HG02938 (cell line): ENCODE measurements at regions not wholly inside any gene's neighbourhood (a gene's known extent, or its start where the extent isn't known, plus 50 kb on each side); places are given as distances from the start of the nearest gene placed in this dataset.

Source experiments
- ATAC-seq: cut with Tn5 transposase; IDR thresholded peaks from one replicate; pipeline ENCODE4 v1.9.1; 2021; ENCODE audit warnings: mild to moderate bottlenecking, moderate library complexity; ENCODE audit not compliant: unreplicated experiment

DNA sequence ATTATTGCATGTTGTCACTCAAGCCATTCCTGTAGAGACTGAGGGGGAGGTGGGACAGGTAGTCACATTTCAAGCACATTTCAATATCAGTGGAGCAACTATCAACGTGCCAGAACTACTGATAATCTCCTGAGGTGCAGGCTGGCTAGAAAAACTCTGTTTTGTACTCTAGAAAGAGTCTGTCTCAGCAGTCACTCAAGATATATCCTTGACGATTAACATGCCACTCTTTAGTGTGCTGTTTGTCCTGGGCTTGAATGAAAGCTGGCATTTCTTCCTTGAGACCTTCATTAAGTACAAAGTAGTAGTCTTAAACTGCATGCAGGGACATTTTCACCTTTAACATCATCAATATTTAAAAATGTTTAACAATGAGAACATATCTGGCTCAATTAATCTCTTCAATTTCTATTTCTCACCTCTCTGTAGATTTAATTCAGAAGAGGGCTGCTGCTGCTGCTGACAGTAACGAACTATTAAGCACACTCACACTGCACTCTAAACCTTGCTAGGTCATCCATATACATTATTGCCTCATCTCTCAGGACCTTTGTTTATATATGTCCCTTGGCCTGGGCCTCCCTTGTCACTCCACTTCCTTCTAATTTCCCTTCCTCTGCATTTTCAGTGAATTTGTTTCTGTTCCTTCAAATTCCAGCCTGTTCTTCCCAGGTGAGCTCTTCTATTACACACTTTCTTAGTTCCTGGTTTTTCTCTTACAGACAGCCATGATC is 412.0 kb downstream of the HAPSTR1 start:
- no peak for ATAC-seq

DNA sequence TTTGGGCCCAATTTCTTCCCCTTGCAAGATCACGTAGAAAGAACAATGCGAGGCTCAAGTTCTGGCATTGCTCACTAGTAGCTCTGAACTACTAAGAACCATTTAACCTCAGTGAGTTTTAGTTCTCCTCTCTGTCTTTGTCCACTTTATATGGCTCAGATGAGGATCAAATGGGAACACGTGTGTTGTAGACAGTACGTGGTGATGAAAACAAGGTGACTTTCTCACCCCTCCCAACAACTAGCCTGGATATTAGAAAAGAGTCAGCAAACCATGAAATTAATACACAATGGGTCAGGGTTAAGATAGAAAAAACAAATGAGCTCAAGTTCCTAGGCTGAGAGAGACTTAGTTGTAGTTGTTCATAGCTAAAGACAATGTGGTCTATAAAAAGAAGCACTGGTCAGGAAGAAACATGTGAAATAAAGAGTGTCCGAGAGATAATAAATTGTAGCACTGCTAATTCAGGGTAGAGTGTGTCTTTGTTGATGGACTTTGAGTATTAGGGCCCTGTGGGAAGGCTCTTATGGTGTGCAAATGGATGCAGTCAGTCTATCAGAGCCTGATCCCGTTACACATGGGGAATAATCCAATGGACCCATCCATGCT is 417.0 kb downstream of the HAPSTR1 start:
- no peak for ATAC-seq

DNA sequence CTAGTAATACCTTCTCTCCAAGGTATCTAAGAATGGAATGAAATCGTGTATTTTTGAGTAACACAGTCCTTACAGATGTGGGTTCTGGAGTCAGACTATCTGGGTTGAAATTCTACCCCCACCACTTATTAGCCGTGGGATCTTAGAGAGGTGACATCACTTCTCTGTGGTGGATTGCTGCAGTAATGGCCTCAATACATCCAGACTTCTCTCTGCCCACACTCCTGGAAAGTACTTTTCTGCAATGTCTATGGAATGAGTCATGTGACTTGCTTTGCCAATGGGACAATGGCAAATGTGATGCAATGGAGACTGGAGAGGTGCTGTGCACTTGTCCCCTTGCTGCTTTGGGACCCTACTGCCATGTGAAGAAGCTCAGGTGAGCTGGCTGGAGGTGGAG is 418.2 kb downstream of the HAPSTR1 start:
- ATAC-seq, result no peak

DNA sequence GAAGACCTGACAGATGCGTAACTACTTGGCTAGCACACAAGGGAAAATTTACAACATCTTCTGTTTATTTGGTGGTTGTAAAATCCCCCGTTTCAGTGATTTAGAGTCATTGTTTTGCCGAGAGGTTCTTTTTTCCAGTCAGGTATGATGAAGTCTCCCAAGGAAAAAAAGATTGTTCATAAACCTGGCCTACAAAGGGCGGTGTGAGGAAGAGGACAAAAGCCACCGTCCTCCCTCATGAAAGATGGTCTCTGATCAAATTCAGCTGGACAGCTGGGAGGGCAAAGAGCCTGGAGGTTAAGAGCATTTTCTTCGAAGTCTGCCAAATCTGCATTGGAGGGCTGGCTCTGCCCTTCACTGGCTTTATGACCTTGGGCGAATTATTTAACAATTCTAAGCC is 419.9 kb downstream of the HAPSTR1 start:
- ATAC-seq, result no peak

DNA sequence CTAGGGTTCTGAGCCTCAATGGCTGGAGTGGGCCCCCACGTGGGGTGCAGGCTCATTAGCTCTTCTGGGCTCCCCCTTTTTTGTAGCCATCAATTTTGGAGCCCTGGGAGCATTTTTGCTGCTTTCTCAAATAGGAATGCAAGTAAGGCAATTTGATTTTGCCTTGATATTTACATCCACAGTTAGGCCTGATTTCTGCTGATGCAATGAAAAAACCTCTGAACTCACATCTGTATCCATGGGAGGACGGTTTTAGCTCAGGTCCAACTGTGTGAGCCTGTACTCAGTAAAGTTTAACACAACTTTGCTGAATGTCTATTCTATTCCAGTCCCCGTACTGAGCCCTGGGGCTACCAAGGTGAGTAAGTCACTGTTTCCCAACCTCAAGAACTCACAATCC is 425.0 kb downstream of the HAPSTR1 start:
- ATAC-seq, result no peak

DNA sequence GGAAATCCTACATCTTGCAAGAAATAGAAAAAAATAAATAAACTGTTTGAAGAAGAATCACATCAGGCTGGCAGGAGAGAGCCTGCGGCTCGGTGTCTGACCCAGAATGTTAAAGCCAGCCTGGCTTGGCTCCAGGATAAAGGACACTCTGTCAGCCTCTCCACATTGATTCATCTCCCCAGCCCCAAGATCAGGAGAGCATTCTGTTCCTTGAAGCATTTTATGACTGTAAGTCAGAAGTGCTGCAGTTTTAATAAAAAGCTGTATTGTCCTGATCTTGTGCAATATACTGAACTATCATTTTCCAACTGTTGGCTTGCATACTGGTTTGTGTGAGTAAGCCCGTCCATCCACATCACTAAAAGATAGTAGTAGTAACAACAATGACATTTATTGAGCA is 426.6 kb downstream of the HAPSTR1 start:
- no peak for ATAC-seq

DNA sequence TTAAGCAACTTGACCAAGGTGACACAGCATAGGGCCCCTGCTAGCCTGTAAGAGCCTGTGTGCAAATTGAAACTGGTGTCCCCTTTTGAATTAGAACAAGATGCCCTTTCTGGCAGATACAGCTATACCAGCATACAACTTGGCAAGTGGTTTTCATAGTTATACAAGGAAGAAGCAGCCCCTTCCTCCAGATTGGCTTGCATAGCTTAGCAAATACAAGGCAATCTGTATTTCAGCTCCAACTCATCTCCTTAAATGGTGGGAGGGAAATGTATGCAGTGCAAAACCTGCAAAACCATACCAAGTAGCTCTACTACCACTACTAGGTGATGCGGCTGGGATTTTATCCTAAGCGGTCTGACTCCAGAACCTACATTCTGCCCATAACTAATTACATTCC is 427.1 kb downstream of the HAPSTR1 start:
- no peak for ATAC-seq

DNA sequence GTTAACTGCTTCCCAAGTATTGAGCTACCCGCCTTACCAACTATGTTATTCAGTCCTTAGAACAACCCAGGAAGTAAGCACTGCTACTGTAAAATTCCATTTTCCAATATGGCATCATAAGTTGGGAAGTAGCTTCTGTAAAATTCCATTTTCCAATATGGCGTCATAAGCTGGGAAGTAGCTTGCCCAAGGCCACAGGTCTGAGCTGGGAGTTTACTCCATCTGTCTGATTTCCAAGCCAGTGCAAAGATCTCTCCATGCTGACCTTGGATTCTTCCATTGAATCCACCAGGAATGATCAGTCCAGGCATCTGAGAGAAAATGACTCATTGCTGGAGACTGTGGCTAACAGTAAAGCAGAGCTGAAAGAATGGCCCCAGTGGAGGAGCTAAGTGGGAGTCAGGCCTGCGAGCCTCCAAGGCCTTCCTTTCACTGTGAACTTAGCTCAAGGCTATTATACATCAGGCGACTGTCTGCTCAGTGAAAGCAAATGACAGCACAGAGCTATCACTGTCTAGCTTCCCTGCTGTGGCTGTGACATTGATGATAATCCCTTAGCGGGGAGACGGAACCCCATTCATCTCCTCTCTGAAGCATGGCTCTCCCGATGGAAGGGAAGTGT is 430.4 kb downstream of the HAPSTR1 start:
- no peak for ATAC-seq

DNA sequence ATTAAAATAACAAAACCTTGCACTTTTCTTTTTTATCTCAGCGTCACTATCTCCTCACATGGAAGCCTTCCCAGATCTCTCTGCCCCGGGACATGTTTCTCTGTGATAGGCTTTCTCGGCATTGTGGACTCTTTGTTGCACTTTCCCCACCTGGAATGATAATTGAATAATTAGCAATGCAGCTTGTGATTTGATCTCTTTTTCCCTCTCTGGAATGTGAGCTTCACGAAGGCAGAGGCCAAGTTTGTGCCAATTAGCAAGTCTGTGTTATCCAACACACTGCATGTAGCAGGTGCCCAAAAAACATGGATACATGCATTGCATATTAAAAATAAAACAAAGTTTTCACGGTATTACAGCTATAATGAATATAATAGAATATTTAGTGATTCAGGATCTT is 431.2 kb downstream of the HAPSTR1 start:
- no peak for ATAC-seq

DNA sequence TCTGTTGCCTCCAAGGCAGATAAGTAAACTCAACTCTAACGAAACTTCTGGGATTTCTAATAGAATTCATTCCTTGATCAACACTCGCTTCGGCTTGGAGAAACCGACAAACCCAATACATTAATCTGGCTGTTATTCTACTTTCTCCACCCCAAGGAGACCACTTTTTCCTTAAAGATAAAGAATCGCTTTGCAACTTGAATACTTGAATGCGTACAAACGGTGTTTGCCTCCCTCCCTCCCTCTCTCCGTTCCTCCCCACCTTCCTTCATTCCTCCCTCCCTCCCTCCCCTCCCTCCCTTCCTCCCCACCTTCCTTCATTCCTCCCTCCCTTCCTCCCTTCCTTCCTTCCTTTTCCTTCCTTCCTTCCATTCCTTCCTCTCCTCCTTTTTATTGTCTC is 432.6 kb downstream of the HAPSTR1 start:
- ATAC-seq, result no peak

DNA sequence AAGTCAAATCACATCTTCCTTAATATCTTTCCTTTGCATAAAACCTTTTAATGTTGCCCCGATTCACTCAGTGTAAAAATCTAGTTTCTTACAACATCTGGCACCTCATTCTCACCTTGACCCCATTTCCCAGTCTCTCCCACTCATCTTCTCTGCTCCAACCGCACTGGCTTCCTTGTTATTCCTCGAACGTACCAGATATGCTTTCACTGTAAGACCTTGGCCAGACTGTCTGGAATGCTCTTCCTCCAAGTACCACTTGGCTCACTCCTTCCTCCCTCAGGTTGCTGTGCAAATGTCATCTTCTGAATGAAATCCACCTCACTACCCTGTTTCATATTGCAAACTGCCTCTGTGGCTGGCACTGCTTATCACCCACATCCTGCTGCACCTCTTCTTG is 433.6 kb downstream of the HAPSTR1 start:
- no peak for ATAC-seq

DNA sequence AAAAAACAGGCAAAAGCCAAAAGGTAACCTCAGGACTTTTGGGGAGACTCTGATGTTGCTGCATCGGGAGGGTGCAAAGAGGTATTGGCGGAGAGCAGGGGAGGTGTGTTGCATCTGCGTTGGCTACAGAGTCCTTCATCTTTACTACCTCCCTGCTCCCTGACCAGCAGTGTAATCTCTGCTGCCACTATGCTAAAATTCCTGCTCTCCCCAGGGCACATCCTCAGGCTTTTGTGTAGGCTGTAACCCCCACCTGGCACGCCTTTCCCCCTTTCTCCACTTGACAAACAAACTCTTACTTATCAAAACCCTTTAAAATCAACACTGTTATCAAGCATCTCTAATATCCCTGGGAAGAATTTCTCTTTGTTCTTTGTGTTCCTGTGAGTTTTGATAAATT is 435.3 kb downstream of the HAPSTR1 start:
- no peak for ATAC-seq

DNA sequence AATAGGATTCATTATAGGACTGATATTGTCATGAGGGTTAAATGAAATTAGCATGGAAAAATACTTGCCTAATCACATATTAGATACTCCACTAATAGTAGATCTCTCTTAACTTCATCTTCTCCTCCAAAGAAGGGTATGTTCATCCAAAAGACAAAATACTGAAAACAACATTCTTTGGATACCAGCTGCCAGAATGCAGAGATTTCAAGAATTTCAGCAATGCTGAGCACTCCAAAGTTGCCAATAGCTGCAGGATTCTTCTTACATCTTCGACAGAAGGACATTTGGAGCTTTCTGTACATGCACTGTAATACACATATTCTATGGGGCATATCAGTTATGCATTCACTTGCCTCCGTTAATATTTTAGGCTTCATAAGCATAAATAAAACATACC is 436.5 kb downstream of the HAPSTR1 start:
- ATAC-seq, result no peak

DNA sequence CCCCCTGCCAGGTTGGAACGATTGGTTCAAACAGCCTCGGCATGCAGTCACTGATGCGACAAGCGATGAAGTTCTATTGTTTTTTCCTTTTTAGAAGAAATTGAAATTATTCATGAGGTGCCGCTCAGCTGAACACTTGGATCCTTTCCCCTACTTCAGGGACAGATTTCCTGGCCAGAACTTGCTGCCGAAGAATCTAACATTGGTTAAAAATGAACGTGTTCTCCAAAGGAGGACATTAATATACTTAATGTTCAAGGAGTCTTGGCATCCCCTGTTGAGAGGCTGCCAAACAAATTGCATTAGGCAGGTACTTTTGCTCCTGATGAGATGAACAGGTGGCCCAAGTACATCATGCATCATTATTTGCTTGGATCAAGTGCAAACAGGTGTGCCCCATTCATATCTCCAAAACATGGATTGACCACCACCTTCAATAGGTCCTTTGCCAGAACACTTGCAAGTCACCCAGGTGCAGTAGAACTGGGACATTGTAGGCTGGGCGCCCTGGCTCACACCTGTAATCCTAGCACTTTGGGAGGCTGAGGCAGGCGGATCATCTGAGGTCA is 437.2 kb downstream of the HAPSTR1 start:
- ATAC-seq, result no peak

DNA sequence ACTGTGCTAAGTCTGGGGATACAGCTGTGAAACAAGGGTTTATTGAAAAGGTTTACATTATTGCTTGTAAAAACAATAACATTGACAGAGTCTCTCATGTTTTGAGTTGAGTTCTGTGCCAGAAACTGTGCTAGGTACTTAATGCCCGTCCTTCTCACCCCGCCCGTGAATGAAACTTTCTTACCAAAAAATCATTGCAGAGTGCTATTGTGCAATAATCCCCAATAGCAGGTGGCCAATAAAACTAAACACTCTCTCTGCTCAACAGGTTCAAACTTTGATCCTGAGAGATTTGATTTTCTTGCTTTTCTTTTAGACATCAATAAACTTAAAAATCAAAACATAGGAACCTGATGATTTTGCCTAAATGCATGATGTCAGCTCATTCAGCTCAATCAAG is 441.6 kb downstream of the HAPSTR1 start:
- ATAC-seq, result no peak

DNA sequence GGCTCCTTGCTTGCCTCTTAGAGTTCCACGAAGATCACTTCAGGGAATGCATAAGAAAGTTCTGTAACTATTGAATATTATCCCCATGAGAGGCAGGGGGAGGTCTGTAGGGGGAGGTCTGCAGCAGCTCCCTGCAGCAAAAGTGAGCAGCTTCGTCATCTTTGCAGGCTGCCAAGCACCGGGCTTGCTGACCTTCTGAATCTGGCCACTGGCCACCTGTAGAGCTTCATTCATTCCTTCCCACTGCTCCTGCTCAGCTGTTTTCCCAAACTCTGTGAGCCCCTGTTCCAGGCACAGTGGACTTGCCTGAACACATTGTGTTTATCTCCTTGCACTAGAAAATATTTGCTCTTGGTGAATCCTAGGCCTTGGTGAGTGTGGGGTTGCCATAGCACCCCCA is 443.3 kb downstream of the HAPSTR1 start:
- no peak for ATAC-seq

DNA sequence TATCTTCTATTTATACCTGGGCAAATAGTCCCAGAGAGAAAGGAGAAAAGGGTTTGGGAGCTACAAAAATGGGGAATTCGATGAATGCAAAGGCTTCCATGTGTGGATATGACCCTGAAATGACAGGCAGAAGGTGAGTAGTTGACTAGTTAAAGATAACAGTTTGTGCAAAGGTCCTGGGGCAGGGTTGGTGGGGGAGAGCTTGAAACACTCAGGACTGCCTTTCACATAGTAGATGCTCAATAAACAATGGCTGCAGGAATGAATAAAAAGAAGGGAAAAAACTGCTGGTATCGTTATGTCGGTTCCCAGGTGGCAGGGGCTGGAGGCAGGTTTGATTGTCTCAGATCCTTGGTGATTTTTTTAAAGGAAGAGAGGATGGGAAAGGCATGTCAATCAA is 445.5 kb downstream of the HAPSTR1 start:
- no peak for ATAC-seq

DNA sequence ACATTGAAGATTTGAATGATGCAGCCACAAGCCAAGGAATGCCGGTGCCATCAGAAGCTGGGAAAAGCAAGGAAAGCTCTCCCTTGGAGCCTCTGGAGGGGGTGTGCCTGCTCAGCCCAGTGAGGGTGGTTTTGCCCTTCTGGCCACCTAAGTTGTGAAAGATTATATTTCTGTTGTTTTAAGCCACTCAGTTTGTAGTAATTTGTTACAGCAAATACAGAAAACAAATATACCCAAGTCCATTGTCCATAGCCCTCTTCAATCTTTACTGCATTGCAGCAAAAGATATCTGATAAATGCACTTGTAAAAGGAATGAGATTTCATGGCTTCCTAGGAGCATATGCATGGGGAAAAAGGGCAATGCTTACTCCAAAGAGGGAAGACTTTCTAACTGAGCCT is 447.9 kb downstream of the HAPSTR1 start:
- no peak for ATAC-seq

DNA sequence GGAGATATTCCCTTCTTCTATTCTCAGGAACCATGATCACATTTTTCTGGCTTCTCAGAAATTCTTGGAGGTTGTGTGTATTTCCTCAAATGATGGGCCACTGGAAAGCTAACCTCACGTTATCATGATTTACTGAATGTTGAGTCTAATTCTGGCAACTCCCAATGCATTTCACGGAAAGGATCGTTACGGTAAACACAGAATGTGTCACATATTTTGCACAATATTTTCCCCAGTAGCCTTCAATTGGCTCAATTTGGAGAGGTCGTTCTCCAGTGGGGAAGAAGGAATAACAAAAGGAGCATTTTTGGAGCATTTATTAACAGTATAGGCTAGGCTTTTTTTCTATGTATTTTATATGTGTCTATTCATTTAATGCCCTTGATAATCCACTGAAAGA is 450.3 kb downstream of the HAPSTR1 start:
- ATAC-seq, result no peak

DNA sequence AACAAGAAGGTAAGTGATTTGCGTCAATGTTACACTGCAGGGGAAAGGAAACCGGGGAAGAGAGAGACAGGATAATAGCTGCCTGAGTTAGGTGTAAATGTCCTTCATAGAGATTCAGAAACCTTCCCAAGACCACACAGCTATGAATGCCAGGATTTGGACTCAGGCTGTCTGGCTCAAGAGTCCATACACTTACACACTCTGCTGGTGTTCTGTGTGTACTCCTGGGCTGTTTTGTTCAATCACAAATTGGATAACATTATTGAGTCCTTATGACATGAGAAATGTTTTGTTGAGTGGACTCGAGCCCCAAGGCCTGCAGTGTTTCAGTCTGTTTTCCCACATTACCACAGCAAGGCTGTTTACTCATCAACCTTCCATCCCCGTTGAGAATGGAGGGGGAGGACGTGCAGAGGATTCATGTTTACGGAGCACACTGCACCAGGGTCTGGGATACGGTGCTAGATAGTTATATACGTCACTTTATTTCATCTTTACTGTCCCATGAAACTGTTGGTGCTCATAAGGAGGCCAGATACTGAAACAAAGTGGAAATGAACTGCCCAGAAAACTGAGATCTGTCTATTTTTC is 450.8 kb downstream of the HAPSTR1 start:
- ATAC-seq, result no peak

DNA sequence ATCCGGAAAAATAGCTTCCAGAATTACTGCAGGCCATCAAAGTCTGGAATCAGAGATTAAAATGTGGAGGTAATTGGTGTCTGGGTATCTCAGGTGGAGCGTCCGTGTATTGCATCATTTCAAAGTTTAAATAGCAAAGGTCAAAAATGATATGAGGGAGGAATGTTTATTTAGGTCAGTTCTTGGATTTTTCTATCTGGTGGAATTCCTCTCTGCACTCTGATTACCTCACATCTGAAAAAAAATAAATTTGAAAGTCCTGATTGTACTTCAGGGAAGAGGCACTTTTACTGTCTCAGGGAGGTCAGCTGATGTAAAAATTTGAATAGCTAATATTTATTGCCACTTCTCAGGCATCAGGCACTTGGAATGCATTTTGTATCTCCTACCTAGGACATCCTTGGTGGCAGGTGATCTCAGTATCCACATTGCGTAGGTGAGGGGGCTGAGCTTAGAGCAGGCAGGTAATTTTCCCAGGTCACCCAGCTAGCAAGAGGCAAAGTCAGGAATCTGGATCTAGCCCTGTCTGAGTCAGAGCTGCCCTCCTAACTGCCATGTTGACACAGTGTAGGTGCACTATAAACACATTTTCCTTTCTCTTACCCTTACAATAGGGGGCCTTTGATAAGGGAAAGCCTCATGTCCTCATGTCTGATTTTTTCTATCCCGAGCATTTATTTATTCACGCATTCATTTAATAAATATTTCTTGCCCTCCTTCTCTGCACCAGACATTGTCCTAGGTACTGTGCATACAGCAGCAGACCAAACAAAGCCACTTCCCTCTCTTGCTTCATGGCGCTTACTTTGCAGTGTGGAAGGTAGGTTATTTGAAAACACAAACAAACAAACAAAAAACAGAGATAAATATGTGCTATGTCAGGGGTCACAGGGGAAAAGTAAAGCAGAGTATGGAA is 454.3 kb downstream of the HAPSTR1 start:
- no peak for ATAC-seq
